NCI-H524 (cell line): ENCODE measurements at regions not wholly inside any gene's neighbourhood (a gene's known extent, or its start where the extent isn't known, plus 50 kb on each side); places are given as distances from the start of the nearest gene placed in this dataset.
"Not testable (repeated sequence)": the region's sequence is repeated elsewhere in the genome, so short reads cannot be mapped to it uniquely, and the experiment has no call there.

Experiments
- DNase-seq, 2 experiments: peaks; one replicate each; lab custom pipeline; 2025; lab: John Stamatoyannopoulos, UW

DNA sequence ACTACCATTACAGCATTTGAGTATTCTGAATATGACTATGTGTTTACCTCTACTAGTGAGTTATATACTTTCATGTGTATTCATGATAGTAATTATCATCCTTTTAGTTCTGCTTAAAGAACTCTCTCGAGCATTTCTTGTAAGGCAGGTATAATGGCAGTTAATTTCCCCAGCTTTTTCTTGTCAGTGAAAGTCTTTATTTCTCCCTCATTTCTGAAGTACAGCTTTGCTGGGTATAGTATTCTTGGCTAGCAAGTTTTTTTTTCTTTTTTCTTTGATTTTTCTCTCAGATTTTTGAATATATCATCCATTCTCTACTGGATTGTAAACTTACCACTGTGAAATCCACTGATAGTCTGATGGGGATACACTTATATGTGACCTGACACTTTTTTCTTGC lies 165.9 kb upstream of the ARHGAP5 start:
- DNase-seq, result no peak

DNA sequence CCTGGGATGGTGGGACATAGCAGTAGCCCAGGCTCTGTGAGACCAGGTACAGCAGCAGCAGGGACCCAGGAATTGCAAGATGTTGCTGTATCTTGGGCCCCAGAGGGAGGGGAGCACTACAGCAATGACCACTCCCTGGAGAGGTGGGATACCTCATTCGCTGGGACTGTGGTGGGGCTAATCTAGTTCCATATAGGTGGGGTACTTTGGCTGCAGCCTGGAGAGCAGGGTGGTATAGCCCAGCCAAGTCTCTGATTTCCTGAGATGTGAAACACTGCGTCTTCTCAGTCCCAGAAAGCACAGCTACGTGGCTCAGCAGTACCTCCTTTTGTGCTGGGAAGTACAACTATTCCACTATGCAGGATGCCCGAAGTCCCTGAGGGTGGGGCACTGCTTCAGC lies 163.7 kb upstream of the ARHGAP5 start:
- no peak for DNase-seq

DNA sequence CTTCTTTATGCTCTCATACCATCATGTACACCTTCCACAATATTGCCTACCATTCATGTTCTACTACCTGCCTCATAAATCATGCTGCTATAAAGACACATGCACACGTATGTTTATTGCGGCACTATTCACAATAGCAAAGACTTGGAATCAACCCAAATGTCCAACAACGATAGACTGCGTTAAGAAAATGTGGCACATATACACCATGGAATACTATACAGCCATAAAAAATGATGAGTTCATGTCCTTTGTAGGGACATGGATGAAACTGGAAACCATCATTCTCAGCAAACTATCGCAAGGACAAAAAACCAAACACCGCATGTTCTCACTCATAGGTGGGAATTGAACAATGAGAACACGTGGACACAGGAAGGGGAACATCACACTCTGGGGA lies 158.8 kb upstream of the ARHGAP5 start:
- DNase-seq, result not testable (repeated sequence)

DNA sequence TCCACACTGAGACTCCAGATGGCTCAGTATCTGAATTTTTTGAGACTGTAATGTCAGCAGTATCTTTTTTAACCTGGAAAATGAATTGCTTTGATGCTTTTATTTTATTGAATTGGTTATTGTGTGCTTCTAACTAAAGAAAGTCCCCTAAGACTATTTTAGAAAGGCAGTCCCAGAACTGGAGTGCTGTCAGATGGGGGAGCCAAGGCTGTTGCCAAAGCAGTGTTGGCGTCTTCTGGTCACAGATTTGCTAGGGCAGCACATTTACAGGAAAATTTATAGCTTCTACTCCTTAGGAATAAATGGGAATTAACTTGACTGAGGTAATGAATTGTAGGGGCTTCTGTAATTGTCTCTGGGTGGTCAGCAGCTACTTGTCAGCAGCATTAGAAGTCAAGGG lies 157.1 kb upstream of the ARHGAP5 start:
- DNase-seq, result no peak

DNA sequence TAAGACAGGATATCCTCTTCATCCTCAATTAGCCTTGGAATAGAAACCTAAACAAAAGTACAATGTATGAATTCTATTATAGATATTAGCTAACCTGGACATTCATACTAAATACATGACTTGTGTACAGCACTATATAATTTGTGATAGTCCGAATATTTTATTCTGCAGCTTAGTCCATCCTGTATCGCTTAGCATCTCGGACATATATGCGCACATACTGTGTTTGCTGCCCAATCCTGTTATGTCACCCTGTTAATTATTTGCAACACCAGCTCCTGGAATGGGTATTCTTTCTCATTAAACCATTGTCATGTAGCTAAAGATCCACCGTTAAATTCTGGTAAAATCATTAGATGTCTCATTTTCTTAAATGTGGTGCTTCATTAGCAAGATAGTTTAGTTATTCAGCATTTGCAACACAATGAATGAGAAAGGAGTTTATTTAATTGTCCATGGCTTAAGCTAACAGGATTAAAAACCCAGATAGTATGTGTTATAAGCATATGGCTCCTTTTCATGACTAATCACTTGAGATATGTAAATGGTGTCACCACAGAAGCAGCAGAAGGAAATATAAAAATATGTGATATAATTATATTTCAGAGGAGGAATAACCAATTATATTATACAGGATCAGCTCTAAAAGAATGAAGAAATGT lies 156.0 kb upstream of the ARHGAP5 start:
- DNase-seq, result peak; percentile 77 to 91

DNA sequence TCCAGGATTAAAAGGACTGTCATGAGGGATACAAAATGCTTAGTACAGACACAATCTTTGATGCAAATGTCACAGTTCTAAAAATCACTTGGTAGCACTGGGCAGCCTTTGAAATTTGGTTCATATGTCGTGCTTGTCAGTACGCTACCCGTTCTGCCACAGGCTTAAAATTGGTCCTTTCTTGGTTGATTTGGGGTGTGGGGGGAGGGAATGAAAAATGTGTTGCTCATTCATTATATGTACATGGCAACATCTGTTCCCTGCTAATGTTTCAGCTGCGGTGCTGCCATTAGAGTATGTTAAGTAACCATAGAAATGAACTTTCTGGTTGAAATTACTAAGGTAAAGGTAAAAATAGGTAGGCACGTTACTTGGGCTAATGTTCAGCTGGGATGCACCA lies 155.4 kb upstream of the ARHGAP5 start:
- DNase-seq, result peak; percentile 98

DNA sequence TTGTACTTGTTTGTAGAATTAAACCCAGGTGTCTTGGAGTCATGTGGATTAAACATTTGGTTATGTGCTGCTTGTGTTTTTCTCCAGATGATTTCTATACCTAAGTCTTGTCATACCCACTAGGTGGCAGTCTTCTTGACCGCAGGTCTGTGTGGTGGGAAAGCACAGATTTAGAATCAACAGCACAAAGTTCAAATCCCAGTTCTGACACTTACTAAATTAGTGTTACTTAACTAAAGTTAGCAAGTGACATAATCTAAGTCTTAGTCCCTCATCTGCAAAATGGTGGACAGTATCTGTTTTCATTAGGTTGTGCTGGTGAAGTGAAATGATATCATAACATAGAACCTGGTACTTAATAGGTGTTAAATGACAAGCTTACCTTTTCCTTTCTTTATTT lies 151.0 kb upstream of the ARHGAP5 start:
- peak in 1 of 2 experiments; percentile 60 for DNase-seq

DNA sequence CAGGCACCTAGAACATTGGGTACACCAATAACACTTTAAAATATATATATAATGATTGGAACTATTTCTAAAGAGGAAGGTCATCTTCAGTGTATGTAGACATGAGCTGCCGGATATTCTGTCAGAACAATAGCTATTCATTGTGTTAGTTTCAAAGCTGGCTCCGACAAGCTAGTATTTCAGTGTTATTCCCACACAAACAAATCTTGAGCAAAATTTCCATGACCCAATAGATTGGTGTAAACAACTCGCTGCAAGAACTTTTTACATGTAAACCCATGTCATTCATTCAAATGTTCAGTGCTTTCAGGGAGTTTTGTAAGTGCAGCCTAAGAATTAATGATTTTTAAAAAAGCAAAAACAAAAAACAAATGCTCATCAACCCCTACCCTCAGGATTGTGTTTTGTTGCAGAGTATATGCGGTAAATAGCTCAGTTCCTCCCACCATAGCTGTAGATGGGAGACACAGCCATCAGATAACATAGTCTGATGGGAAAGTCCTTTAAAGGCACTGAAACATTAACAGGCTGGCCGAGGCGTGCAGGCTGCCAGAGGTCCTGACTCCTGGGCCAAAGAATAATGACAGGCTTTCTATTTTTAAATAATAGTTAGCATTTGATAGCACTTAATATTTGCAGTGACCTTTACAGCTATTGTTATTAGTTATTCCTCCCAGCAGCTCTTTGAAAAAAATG lies 150.3 kb upstream of the ARHGAP5 start:
- DNase-seq, result no peak

DNA sequence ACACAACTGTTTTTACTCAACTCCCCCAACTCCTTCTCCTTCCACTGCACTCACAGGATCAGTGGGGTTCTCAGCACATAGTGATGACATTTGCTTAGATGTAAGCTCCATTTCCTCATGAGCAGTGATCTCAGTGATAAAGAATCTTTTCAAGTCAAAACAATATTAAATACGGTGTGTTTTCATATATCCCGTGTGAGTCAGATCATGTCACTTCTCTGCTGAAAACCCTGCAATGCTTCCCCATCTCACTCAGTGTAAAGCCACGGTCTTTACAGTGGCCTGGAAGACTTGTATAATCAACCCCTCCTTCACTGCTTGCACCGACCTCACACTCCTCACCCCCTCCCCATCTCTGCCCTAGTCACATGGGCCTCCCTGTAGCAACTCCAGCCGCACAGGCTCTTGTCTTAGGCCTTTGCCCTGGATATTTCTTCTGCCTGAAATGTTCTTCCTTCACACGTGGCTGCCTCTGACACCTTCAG lies 149.7 kb upstream of the ARHGAP5 start:
- DNase-seq, result no peak

DNA sequence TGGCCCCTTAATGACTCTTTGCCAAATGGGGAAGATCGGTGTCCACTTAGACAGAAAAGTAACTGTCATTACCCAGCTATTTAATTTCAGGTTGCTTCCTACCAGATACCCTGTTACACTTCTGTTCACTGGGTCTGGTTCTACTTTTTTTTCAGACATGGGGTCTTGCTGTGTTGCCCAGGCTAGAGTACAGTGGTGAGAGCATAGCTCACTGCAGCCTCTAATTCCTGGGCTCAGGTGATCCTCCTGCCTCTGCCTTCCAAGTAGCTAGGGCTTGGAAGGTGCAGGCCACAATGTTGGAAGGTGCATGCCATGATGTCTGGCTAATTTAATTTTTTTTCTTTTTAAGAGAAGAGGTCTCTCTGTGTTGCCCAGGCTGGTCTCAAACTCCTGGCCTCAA lies 147.0 kb upstream of the ARHGAP5 start:
- DNase-seq, result no peak

DNA sequence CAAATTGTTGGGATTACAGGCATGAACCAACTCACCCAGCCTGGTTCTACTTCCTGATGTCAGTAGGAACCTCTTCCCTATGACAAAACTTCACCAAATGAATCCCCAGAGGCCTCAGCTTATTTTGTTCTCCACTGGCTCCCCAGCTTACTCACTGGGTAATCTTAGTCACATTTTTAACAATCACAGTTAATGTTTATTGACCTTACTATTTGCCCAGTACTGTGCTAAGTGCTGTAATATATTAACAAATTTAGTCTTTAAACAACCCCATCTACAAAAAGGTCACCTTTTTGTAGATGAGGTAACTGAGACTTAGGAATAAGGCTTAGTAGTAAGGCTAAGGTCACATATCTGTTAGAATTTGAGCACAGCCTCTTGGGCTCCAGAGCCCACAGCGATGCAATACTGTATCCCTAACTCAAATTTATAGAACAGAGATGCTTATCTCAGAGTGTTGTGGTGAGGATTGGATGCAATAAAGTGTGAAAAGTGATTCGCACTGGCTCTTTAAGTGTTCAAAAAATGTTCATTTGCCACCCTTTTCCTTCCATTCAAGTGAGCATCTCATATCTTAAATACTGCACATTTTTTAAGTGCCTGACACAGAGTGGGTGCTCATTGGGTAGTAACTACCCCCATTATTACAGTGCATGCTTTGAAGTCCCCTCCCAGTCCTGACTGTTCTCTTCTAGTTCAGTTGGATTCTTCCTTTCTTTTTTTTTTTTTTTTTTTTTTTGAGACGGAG lies 146.4 kb upstream of the ARHGAP5 start:
- DNase-seq, result no peak

DNA sequence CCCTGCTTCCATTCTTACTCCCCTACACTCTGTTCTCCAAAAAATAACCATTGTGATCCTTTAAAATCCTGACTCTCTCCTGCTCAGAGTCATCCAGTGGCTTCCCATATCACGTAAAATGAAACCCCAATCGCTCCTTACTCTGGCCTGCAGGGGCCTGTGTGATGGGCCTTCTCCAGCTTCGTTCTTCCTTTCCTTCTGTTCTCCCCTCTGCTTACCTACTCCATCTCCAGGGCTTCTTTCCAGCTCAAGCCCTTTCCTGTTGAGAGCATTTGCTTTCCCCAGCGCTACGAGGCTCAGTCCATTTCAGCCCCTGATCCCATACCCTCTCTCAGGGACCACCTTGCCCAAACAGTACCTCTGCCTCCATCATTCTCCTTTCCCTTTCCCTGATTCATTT lies 144.4 kb upstream of the ARHGAP5 start:
- DNase-seq, result no peak

DNA sequence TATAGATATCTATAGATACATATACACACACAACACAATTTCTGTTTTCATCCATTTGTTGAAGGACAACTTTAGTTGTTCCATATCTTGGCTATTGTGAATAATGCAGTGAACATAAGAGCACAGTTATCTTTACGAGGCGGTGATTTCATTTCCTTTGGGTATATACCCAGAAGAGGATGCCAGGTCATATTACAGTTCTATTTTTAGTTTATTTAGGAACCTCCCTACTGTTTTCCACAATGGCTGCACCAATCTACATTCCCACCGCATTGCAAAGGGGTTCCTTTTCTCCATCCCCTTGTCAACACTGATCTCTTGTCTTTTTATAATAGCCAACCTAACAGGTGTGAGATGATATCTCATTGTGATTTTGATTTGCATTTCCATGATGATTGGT lies 143.4 kb upstream of the ARHGAP5 start:
- DNase-seq, result no peak

DNA sequence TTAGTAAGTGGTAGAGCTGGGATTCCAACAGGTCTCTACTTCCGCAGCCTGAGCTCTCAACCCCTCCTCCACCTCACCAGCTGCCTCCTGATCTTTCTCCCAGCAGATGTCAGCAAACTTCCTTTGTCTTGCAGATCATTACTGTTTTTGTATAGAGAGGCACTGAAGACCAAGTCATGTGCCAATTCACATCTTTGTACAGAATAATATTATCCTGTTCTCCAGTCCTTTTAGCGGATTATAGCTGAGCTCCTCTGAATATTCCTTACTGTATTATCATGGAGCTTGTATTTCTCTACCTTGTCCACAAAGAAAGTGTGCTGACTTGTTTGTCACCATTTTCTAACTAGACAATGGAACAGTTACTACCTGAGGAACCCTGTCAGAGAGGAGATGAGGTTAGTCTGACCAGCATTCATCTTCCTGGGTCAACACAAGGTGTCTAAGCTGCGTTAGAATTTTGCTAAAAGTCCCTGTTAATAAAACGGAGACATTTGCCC lies 142.3 kb upstream of the ARHGAP5 start:
- peak; percentile 90 to 94 for DNase-seq

DNA sequence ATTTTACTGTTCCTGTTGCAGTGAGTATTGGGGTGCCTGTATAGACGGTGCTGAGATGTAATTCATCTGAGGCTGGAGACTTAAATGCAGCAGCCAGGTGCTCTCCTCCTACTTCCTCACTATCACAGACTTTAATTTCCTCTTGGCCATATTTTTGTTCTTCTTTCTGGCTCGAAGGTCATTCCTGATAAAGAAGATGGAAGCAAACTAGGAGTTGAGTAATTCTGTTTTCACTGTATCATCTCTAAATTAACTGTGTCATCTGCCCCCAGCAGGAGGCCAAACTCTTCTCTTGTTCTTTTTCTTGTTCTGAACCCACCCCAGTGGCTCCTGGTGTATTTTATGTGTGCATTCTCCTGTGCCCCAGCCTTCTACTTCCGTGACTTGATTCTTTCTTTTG lies 141.7 kb upstream of the ARHGAP5 start:
- no peak for DNase-seq

DNA sequence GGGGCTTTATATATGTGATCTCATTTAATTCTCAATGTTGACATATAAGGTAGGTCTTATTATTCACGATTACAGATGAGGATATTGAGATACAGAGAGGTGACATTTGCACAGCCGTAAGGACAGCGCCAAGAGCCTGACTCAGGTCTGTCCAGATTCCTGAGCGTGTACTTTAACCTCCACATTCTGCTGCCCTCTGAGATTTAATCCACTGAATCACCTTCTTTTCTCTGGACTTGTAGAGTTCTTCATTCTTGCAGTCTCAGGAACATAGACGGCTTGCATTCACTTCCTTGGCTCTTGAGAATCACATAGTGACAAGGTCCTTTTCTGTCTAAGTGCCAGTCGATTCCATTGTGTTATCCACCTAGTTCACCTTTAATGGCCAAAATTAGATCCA lies 141.0 kb upstream of the ARHGAP5 start:
- no peak for DNase-seq

DNA sequence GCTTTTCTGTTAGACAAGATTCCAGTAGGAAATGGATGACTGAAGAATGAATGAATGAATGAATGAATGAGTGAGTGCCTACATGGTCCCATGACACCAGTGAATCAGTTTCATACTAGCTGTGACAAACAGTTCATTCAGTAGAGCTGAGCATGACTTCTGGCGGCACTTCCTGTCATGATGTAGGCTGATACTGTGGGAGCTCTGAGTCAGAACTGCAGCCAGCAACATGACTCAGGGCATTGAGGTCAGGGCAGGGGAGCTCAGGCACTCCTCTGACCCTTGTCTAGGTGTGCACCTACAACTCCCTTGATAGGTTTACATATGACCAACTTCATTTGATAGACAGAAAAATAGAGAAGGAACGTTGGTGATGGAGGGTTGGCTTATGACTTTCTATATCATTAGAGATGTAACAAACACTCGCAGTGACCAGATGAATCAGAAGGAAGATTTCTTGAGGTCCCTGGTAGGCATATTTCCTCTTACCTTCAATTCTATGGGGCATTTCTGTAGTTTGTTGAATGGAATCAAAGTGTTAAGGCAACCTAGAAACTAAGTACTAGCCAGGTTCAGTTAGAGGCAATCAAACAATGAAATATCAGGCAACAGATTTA lies 139.3 kb upstream of the ARHGAP5 start:
- no peak for DNase-seq

DNA sequence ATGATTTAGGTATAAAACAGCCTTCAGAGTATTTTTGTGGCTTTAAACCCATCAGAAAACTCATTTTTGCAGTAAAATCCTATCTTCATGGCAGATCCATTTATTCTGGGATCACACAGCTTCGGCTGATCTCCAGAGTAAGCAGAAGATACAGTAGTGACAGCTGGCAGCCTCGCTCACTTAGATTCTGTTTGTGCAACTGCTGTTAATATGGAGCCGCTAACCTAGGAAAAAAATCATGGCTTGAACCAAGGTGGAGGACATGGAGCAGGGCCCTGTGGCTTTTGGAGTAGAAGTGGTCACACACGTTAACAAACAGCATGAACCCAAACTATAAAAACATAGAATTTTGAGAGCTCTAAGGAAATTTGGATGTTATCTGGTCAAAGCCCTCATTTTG lies 137.2 kb upstream of the ARHGAP5 start:
- peak; percentile 73 to 89 for DNase-seq

DNA sequence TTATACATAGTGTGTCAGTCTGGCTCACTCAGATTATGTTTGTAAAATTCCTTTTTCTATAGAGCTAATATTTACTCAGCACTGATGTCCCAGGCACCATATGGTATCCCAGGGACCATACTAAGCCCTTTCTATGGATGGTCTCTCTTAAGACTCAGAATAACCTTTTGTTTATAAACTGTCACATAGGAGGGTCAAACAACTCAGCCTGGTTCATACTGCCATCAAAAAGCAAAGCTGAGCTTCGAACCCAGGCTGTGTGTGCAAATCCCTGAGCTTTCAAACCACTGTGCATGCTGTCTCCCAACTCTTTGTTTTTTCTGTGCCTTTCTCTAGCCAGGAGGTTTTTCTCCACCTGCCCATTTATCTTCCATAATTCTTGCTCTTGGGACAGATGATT lies 135.6 kb upstream of the ARHGAP5 start:
- DNase-seq, result peak in 1 of 2 experiments; percentile 73

DNA sequence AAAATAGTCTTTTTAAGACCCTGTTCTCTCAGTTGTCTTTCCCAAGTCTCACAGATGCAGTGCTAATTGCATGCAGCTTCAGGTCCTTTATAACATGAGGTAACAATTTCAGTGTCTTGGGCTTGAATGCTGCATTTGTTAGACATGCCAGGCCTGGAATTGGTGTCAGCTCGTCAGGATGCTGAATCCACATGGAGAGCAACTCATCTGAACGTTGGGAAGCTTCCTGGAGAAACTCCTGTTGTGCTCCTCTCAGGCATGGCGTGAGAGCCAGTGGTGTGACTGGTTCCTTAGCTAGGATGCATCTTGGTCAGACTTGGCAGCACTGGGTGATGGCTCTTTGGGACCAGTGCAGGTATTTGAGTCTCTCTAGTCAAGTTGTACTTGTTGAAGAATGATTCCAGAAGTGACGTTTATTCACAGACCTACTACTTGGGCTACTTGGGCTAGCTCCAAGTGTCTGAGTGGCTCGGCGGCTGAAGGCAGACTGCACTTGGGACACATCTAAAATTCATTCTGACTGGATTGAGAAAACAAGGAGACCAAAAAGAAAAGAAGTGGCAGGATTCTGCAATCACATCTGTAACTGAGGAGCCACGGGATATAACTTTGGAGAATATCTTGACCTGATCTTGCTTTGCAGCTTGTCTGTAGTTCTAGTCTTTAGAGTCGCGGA lies 134.8 kb upstream of the ARHGAP5 start:
- no peak for DNase-seq

DNA sequence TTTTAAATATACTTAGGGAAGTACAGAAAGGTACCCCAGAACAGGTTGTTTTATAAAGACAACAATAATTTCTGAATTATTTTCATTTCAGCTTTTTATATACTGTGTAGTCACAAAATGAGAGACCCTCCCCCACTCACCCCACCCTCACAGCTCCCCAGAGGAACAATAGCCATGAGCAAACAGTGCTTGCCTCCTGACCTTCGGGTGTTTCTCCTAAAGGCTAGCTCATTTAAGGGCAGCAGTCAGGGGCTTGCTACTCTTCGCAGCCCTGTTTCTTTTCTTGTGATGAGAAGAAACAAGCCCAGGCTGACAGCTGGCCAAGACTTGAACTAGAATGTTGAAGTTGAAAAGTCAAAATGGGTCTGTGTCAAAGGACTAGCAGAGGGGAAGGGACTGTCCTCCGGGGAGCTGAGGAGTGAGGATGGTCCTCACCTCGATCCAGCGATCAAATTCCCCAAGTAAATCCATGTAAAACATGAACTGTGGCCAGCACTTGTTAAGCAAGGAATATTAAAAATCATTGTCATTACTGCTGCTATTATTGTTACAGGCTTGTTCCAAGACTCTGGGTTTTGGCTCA lies 133.8 kb upstream of the ARHGAP5 start:
- no peak for DNase-seq
